NCI-H748 (cell line): ENCODE measurements at regions not wholly inside any gene's neighbourhood (a gene's known extent, or its start where the extent isn't known, plus 50 kb on each side); places are given as distances from the start of the nearest gene placed in this dataset.

Source experiments
- DNase-seq: peaks from one replicate; lab custom pipeline; 2025; ENCODE audit not compliant: unreplicated experiment; lab: John Stamatoyannopoulos, UW

DNA sequence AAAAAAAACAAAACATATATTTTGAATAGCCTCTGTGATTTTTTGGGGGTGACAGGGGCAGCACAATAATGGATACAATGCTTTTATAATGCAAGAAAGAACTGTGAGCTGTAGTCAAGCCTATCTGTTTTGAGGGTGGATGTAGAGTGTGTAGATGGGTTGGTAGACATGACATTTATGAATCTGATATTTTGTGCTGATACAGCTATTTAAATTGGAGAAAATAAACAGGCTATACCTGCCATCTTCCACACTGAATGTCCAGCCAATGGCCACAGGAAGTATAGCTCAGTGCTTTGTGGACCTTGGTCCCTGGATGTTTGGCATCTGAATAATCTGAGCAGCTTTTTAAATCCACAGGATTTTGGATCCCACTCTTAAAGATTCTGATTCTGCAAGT lies 175.0 kb downstream of the NEDD1 start:
- DNase-seq: no peak

DNA sequence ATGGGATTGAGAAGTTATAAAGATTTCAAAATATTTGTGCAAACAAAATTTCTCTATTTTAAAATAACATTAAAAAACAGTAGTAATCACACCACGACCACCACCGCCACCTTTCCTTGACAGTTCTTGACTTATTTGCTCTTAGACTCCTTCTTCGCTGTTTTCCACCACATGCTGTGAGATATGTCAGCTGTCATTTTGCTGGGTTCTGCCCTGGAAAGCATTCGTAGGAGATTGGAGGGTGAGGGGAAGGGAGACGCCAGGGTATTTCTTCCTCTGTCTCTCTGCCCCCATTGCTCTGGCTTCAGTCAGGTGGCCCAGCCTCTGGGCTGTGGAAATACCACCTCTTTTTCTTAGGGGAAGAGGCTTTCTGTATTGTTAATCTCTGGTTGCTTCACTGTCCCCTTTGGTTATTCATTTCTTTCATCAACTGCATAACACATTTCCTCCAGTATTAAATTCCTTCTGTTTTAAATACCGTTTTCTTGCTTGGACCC lies 186.2 kb downstream of the NEDD1 start:
- DNase-seq: no peak

DNA sequence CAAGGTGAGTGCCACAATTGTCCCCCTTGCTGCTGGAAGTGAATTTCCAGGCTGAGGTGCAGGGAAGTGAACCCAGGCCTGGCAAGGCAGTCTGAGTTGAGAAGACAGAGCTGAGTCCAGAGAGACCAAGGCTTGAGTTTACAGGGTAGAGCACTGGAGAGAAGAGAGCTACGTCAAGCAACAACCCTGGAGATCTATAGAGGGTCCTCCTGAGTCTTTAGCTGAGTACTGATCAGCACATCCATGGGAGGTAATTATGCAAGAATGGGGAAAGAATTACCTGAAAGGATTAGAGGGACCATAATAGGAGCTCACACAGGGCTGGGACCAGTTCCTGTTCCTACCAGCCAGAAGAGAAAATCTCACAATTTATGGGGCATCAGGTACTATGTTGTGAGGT lies 190.7 kb downstream of the NEDD1 start:
- no peak for DNase-seq

DNA sequence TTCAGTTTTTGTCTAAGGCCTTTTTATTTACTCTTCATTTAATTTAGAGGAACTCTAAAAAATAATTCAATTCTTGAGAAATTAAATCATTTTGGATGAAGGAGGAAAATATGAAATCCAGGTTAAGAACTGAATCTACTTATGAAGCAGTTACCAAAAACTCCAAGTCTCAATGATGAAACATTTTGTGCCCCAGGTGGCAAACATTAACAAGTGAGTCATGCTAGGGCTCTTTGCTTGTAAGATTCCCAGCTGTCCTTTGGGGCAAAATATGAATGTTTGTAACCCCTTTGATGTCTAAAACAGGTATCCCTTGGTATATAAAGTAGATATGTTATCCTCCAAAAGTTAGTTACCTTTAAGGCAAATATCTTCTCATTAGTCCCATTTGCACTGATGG lies 202.4 kb downstream of the NEDD1 start:
- no peak for DNase-seq

DNA sequence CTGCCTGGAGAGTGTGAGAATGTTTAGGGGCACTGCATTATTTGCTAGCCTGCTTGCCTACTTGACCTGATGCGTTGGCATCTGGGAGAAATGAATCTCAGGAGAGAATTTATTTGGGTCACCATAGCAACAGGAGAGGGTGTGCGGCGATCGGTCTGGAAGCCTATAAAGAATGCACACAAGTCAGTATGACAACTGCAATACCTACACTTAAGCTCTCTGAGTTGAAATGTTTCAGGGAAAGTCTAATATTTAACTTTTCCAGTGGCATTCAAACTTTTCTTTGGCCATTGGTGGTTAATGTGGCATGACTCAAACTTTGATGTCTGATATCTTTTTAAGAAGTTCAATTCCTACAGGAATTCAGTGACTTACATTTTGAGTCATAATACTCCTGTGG lies 205.1 kb downstream of the NEDD1 start:
- DNase-seq: peak; percentile 5

DNA sequence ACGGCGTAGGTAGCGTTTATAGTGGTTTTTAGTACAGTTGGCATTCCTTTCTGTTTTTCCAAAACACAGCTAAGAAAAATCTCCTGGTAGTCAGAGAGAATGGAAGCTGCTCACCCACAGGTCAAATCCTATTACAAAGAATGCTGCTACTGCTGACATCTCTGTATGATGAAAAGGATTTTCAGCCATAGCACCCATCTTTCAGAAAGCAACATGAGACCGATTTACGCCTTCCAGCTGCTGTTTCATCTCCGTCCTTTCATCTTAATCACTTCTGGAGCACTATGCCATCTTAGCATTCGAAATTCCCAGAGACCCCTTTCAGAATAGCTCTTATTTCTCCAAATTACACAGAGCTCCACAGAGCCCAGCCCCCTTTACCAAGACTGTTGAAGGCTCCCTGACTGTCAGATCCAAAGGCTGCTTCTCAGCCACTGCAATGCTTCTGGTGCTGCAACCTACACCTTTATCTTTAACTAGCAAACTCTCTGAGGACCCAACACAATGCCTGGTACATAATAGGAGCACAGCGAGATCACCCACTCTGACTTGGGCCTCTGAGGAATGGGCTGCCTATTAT lies 211.8 kb downstream of the NEDD1 start:
- DNase-seq: no peak

DNA sequence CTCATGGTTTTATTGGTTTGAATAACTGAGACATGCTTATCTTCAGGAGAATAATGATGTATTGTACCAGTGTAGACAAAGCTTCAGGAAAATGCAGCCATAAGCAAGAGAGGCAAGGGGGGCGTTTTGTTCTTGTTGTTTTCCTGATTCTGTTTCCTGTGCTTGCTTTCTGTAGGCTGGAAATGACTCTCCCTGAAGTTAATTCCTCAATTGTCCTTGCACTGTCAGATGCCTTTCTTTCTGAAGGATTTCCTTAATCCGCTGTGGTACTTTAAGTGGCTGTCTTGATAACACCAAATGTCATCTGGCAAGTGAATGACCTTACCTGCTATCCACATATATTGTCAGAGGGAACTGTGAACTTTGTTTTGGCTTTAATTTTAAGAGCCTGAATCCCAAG lies 220.0 kb downstream of the NEDD1 start:
- no peak for DNase-seq

DNA sequence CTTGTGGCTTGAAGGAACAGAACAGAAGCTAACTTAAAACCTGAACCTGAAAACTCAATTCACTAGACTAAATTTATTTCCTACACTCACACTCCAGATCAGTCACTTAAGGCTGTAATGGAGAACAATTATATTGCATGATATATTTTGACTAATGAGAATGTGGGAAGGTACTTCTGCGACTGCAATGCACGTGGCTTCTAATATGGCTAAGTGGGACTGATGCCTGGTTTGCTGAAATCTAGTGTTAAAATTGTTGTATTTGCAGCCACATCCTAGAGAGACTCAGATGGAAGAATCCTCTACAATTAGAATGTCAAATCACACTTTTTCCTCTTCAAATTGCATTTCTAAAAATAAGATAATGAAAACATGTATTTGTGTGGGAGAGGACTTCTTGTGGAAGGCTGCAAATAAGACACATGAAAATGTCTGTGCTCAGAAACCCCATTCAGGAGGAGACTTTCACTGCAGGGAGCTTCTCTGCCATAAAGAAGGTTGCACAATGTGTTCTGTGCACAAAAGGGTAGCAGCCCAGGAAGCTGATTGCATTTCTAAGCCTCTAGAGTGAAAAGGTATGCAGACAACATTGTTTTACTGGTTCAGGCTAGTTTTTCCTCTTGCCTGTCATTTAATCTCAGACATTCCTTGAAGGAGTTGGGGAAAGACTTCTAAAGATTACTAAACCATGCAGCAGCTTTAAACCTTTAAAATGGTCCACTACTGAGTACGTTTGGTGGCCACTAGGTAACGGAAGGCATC lies 224.3 kb downstream of the NEDD1 start:
- no peak for DNase-seq

DNA sequence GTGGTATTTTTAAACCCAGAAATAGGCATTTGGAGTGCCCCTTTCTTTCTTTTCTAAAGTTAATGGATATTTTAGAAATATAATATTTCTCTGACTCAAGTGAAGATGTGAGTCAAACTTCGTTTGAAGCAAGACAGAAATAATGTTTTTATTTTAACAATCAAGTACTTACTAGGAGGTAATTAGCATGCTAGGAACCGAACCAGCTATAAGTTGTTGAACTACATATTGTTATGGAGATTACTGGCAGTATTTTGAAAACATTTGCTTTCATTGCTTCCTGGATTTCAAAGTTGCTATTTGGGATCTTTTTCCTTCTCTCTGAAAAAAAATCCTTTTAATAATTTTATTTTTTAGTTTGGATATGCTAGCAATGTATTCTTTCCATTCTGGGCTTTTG lies 225.2 kb downstream of the NEDD1 start:
- no peak for DNase-seq

DNA sequence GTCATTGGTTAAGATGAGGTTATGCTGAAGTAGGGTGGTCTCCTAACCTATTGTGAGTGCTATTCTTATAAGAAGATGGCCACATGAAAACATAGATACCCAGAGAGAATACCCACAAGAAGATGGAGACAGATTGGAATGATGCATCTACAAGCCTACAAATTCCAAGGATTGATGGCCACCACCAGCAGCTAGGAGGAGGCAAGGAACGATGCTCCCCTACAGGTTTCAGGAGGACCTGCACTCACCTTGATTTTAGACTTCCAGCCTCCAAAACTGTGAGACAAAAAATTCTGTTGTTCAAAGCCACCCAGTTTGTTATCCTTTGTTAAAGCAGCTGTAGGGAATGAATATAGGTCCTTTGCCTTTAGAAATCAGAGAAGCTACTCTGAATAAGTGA lies 227.4 kb downstream of the NEDD1 start:
- DNase-seq: no peak

DNA sequence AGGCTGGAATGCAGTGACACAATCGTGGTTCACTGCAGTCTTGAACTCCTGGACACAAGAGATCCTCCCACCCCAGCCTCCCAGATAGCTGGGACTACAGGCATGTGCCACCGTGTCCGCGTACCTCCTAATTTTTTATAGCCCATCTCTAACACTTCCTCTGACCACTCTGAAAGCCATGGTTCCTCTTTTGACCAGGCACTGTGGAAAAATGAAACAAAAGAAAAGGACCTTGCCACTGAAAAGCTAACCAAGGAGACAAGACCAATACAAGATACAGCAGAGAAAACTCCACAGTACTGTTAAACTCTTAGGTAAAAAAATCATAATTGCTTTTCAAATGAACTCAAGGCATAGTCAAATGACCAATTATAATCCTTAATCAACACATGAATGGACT lies 233.3 kb downstream of the NEDD1 start:
- no peak for DNase-seq

DNA sequence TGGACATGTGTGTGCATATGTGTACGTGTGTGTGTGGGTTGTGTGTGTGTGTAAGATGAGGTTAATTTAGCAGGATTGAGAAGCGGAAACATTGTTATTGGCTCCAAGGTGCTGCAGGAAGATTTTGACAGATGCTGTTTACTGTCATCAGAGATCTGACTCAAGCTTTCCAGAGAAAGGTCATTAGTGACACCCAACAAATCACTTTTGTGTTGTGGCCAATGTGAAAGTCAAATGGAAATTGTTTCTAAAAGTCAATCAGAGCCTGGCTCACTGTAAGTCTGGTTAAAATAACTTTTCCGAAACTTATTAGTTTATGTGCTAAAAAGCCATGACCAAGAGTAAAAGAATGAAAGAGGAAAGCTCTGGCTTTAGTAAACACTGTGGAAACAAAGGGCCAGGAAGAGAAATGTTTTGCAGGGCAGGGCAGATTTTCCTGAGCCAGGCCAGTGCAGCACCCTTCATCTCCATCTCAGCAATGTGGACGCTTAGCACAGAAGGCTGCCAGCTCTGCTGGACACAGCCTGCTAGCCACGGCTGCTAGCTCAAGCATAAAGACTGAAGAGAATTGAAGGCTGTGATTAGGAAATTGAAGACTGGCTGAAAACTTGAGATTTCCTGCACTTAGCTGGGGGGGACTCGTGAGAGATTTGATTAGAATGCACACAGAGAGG lies 235.8 kb downstream of the NEDD1 start:
- DNase-seq: no peak

DNA sequence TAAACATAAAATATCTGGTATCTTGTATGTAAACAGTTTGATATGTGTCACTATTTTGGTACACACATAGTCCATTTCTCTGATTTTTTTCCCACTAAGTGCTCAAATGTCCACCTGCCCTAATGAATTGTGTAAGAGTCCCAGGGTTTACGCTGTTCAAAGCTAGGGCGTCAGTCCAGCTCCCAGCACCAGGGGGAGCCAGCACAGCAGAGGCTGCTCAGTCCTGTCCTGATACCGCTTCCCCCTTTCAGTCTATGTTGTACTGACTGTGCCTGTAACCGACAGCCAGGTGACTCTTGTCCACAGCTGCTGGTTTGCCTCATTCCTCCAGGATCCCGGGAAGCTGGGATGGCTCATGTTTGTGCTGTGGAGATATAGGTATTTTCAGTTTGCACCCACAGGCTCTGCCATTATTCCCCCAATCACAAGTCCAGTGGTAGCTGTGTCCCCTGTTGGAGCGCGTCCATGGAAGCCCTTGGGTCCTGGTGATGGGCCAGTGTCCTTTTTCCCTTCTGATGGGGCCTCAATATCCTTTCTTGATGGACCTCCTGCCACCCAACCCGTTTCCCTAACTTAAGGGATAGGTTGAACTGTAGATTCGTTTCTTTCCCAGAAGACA lies 242.0 kb downstream of the NEDD1 start:
- DNase-seq: peak; percentile 87

DNA sequence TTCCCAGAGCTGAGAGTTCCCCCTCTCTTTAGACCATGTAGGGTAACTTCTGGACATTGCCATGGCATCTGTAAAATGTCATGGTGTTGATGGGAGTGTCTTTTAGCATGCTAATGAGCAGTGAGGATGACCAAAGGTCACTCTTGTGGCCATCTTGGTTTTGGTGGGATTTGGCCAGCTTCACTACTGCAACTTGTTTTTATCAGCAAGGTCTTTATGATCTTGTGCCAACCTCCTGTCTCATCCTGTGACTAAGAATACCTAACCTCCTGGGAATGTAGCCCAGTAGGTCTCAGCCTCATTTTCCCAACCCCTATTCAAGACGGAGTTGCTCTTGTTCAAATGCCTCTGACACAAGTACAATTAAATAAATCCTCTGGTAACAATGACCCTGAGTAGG lies 244.4 kb downstream of the NEDD1 start:
- no peak for DNase-seq

DNA sequence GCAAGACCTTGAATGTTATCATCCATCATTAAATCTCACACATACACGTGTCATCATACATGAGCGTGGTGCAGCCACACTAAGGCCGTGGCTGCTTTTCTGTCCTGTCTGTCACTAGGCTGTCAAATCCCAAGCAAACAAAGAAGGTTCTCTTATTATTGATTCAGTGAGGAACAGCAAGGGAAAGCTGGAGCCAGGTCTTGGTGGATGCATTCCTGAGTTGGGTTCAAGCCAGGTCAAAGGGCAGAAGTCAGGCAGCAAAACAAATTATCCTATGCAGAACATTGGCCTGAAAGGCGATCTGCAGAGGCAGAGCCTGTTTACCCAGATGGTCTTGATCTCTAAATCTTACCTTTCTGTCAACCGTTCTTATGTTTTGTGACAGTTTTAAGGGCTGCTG lies 252.3 kb downstream of the NEDD1 start:
- no peak for DNase-seq

DNA sequence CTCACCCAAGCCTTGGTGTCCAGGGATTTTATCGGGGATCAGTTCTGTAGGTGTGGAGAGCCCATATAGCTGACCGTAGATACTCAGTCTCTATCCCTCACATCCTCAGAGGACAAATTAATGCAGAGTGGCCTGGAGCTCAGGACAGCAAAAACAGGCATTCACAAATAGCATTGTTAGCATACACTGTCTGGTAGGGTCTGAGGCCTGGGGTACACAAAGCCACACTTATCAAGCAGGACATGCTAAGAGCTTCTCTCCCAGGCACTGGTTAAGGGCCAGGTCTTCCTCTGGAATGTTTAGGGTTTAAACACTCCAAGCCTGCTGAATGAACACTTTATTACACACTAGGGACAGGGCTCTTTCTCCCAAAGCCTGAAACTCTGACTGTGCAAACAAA lies 253.2 kb downstream of the NEDD1 start:
- DNase-seq: no peak

DNA sequence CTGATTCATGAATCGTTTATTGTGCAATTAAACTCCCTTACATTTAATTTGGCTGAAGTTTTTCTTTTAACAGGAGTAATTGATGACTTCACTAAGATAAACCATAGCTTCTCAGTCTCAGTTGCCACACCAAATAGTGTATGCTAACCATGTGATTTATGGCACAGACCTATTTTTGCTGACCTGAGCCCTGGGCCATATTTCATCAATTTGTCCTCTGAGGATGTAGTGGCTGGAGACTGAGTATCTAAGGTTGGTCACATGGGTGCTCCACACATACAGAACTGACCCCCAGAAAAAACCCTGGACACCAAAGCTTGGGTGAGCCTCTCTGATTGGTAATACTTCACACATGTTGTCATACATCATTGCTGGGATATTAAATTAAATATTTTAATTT lies 255.1 kb downstream of the NEDD1 start:
- DNase-seq: no peak

DNA sequence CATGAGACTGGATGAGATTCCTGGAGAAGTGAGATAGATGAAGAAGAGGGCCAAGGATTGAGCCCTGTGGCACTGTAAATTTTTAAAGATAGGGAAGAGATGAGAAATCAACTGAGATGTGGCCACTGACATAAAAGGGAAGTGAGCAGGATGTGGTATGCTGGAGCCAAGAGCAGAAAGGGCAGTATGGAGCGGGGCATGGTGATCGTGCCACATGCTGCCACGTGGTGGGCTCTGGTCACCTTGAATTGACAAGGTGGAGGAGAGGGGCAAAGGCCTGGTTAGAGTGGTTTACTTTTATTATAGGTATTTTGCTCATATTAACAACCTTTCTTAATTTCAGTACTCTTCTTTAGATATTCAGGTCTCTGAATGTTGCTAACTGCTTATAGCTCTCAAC lies 257.9 kb downstream of the NEDD1 start:
- DNase-seq: no peak

DNA sequence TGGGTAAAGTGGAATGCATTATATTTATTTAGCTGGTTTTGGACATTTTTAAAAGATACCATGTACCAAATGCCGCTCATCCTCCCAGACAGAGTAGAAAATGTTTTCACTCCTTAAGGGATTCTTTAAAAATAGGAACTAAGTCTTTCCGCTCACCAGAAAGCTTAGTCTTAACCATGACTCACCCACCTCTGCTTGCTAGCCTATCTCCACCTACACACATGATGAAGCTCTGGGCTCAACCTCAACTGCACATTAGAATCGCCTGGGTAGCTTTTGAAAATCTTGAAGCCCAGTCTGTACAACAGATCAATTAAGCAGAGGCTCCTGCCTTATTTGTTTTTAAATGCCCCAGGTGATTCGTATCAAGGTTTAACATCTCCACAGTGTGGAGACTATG lies 260.5 kb downstream of the NEDD1 start:
- no peak for DNase-seq

DNA sequence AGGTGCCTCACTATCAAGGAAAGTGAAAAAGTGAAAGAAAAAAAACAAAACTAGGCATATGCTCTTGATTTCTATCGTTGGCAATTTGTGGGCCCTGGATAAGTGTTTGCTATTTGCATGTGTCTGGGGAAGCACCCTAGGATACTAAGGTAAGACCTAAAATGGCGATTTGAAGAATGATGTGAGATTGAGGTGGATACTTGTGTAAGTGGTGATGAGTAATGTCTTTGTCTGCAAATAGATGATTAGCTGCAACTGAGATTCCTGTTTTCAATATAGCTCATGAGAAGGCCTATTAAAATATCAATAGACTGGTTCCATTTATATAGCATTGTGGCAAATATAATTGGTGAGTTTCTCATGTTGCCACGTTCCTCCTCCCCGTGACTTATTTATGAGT lies 261.7 kb downstream of the NEDD1 start:
- peak; percentile 66 for DNase-seq

DNA sequence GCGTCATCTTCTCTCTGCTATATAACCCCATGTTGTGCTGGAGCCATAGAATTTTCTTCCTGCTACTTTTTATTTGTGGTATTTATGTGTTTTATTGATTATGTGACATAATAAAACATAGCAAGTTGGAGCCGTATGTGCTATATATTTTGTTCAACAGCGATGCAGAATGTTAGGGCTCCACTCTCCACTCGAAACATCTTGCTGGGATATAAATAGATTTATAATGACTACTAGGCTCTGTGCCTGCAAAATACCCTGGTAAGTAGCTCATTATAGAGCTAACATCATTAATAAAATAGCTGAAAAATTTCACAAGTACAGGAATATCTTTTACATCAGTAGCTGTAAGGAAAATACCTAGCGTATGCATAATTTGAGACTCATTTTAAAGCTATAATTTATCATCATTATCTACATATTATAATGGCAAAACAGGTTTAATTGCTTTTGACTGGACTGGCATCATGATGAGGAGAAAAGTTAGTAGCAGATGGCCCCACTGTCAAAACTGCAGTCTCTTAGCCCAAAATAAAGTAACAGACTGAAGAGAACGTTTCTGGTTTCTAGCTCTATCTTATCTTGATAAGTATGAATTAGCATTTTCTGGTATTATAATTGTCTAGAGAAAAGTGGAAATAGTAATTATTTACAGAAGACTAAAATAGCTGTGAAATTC lies 263.0 kb downstream of the NEDD1 start:
- DNase-seq: no peak
